ENCODE measurements at regions not wholly inside any gene's neighbourhood (a gene's known extent, or its start where the extent isn't known, plus 50 kb on each side); places are given as distances from the start of the nearest gene placed in this dataset.

DNA sequence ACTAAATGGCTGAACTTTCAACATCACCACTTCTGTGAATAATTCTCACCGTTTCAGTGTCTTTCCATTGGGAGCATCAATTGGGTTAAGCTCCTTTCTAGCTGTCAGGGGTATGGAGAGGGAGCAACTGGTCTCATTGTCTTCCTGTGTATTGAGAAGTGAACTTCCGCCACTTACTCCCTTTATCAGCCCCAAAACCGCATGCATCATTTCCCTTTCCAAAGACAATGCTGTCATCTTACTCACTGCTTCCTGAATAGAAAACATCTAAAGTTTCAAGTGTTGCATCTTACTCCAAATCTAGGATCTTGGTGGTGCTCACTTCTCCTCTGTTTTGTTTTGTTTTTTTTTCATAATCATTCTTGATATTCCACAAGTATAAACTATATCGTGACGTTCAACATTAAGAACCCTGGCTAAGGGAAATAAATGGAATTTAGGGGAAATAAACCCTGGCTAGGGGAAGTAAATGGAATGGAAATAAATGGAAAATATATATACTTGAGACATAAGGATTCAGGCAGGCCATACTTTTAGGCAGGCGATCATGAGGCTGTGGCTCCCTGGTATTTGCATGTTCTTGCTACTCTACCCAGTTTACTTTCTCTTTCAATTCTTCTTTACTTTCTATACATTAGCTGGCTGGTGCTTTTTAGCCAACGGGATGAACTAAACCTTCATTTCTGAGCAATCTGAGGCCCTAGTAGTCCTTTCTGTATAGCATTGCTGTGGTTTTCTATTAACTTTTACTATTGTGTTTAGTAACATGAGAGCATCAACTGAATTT is 371.9 kb downstream of the BMPER start:
- no peak for DNase-seq

DNA sequence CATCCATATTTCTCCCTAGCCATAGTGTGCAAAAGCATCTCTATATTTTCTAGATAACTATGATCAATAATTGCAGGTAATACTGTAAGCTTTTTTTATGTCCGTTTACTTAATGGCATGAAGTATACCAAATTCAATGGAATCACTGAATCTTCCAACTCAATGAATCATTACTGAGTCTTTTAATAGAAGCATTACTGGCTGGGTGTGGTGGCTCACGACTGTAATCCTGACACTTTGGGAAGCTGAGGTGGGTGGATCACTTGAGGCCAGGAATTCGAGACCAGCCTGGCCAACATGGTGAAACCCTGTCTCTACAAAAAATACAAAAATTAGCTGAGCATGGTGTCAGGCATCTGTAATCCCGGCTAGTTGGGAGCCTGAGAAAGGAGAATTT is 372.5 kb downstream of the BMPER start:
- no peak for DNase-seq

DNA sequence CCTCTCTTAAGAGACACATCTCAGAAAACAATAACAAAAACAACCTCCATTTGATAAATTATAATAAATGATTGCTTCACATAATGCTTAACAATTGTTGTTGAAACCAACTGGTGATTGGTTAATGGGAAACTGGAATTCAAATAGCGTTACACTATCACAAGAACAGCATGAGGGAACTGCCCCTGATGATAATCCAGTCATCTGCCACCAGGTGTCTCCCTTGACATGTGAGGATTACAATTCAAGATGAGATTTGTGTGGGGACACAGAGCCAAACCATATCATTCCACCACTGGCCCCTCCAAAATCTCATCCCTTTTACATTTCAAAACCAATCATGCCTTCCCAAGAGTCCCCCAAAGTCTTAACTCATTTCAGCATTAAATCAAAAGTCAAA is 375.9 kb downstream of the BMPER start:
- no peak for DNase-seq

DNA sequence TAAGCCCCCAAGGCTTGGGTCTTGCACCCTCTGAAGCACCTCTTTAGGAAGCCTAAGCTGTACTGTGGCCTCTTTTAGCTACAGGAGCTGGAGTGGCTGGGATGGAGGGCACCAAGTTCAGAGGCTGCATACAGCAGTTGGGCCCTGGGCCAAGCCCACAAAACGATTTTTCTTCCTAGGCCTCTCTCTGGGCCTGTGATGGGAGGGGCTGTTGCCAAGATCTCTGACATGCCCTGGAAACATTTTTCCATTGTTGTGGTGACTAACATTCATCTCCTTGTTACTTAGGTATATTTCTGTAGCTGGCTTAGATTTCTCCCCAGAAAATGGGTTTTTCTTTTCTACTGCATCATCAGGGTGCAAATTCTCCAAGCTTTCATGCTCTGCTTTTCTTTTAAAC is 375.7 kb upstream of the NPSR1 start:
- DNase-seq, result no peak

DNA sequence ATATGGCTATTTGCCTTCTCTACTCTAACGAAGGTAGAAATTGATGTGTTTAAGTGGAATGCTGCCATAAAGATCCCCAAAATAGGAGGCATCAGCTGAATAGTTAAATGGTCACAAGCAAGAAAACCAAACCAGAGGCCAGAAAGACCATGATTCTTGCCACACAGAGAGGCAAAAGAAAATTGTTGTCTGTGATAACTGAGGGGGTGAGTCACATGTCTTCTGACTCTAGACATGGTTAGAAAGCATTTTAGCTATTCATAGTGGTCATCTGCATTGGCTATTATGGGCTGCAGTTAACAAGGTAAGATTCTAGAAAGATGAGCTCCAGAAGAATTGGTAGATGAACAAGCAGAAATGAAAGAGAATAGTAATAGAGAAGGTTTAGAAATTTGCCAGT is 361.4 kb upstream of the NPSR1 start:
- DNase-seq, result no peak

DNA sequence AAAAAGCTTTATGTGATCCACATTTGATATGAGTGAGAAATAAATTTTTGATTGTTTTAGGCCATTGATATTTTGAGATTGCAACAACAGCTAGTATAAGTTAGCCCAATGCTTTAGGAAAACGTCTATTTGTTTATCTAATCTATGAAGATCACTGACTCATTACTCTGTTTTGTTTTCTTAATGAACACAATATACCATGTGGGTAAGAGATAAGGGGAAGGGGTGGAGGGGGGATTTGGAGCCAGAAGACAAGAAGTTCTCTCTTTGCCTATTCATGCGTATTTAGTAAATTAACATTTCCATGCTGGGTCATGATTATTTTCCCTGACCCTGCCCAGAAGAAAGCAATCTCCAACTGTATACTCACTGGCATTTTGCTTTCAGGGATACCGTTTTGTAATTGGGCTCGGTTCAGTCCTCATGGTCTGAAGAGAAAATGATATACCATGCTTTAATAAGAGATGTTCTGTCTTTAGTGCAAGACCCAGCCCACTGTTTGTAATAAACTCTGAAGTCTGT is 359.5 kb upstream of the NPSR1 start:
- DNase-seq, result no peak

DNA sequence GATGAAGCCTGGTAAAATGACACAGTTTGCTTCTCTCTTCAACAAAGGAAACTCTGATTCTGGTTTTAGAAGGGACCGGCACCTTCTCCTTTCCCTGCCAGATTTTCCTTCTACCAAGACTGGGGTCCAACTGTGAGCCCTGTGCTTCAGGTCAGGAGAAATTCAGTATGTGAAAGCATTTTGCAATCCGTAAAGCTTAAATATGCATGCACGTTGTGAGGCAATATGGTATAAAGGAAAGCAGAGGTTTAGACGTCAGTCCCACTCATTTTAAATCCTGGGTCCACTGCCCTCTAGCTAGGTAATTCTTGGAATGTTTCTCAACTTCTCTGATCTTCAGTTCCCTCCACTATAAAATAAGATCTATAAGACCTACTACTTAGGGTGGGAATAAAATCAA is 359.0 kb upstream of the NPSR1 start:
- DNase-seq, result no peak

DNA sequence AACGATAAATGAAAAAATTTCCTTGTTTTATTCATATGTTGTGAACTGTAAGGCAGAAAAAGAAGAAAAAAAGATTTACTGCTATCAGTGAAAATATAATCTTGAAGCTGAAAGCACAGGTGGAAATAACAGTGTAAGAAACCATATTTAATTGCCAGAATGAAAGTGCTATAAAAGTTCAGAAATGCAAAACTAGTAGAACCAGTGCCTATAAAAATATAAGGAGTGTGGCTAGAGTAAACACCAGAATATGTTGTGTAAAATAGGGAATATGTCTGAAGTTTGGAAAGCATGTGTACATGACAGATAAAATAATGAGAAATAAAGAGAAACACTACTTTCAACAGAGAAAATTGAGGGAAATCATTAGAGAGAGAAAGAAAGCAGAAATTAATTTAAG is 350.5 kb upstream of the NPSR1 start:
- DNase-seq, result no peak

DNA sequence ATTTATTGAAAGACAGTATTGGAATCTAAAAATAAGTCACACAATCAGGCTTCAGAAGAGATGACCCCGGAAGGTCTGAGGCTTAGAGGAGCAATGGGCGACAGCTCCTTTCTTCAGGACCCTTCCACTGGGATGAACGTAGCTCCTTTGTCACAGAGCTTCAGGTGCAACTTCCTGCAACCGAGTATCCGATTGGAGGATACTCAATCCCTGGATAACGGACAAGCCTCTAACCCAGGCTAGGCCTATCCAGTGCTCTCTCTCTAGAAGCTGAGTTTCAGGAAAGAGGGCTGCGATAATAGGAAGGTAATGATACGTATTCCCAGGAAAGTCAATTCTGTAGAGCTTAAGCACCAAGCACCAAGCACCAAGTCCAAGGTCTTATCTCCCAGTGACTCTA is 349.4 kb upstream of the NPSR1 start:
- no peak for DNase-seq

DNA sequence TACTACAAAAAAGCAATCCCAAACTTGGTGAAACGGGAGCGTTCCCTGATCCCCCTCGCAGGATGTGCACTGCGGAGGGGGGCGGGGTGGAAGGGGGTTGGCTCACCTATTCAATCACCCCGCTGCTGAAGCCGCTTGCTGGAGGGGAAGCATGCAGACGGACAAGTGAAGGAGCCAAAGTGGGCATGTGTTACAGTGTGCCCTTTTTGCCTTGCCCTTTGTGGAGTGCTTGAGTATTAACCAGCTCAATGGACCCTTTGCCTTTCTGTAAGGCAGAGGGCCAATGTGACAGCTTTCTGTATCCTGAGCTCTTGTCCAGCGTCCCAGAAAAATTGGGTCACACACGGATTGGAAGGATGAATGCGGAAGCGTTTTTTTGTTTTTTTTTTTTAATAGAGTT is 348.9 kb upstream of the NPSR1 start:
- no peak for DNase-seq

DNA sequence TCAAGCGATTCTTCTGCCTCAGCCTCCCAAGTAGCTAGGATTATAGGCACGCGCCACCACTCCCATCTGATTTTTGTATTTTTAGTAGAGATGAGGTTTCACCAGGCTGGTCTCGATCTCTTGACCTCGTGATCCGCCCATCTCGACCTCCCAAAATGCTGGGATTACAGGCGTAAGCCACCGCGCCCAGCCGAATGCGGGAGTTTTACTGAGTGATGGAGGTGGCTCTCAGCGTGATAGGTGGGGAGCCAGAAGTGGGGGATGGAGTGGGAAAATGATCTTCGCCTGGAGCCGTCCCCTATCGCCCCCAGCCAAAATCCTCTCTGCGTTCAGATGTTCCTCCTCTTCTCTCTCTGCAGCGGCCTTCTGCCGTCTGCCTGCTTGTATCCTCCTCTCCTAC is 348.4 kb upstream of the NPSR1 start:
- DNase-seq, result no peak

DNA sequence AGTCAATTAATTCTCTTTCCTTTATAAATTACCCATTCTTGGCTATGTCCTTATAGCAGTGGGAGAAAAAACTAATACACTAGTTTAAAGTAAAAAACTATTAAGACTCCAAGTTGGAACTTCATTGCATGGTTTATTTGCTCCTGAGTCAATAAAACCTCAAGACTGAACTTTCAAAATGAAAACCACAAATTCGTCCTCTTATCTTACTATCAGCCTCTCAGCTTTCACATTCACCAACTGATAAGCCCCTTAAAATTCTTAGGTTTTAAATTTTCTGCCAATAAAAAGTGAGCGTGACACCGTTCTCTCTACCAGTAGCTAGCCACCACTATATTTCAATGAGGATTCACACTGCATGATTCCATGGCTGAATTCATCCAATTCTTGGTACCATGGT is 346.4 kb upstream of the NPSR1 start:
- DNase-seq, result no peak

DNA sequence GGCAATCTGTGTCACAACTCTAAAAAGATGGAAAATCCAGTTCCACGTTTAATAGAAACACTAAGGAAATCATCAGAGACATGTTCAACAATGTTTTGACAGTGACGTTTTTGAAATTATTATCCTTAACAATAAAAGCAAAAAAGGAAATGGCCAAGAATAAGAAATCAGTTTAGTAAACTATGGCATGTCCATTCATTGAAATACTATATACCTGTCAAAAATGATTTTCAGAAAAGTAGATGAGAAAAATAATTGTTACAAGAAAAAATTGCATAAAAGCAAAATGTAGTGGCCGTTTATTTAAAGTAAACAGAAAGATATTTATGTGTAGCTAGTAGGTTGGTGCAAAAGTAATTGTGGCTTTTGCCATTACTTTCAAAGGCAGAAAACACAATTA is 345.4 kb upstream of the NPSR1 start:
- DNase-seq, result no peak

DNA sequence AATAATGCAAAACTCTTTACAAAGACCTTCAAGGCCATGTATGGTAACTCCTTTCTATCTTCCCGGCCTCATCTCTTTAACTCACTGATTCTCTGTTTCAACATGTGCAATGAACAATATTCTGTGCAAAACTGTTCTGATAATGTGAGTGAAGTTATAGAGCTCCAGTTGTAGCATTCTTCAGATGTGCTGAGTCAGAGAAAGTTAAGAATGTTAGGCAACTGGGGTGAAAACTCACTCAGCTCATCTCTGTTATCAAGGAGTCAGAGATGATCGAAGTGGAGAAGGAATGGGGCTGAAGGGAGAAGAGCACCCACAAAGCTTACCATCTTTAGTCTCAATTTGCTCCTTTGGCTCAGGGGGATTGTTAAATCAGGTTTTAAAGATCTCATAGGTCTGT is 344.7 kb upstream of the NPSR1 start:
- no peak for DNase-seq

DNA sequence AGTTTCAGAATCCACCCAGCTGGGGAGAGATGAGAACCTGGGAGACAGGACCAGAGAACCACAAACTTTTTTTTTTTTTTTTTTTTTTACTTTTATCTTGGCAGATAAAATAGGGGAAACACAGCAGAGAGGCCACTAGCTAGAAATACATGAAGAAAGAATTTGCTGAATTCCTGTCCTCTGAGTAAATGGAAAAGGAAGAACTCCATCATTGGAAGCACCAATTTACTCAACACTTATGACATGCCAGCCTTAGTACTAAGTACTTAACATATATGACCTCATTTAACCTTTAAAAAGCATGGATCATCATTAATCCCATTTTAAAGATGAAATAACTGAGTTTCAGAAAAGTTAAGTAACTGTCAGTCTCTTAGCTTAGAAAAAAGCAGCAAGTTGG is 343.0 kb upstream of the NPSR1 start:
- DNase-seq, result no peak

DNA sequence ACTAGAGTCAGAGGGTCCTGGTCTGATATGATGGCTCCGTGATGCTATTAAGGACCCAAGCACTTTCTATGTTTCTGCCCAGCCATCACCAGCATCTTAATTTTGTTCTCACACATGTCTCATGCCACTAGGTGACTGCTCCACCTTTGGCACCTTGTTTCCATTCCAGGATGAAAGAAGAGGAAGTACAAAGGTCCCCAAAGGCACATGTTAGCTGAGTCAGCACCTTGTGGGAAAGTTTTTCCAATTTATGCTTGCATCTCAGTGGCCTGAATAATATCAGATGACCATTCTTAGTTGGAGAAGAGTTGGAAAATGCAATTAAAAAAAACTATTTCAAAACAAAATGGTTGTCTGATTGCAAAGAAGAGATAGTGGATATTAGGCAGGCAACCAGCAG is 341.0 kb upstream of the NPSR1 start:
- DNase-seq, result no peak

DNA sequence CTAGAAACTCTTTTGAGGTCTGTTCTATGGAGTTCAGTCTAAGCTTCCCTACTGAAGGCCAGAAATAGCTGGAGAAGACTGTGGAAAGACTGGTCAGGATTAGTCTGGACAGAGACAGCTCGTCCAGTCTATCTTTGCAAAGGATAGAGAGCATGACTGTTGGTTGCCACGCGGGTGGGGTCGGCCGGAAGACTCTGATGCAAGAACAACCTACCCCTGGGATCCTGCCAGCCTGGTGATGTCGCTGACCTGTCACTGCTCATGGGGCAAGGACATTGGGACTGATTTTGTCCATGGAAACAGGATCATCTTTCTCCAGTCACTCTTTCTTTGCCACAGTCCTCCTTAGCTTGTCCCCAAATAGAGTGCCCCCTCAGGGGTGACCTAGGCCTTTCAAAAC is 337.6 kb upstream of the NPSR1 start:
- no peak for DNase-seq

DNA sequence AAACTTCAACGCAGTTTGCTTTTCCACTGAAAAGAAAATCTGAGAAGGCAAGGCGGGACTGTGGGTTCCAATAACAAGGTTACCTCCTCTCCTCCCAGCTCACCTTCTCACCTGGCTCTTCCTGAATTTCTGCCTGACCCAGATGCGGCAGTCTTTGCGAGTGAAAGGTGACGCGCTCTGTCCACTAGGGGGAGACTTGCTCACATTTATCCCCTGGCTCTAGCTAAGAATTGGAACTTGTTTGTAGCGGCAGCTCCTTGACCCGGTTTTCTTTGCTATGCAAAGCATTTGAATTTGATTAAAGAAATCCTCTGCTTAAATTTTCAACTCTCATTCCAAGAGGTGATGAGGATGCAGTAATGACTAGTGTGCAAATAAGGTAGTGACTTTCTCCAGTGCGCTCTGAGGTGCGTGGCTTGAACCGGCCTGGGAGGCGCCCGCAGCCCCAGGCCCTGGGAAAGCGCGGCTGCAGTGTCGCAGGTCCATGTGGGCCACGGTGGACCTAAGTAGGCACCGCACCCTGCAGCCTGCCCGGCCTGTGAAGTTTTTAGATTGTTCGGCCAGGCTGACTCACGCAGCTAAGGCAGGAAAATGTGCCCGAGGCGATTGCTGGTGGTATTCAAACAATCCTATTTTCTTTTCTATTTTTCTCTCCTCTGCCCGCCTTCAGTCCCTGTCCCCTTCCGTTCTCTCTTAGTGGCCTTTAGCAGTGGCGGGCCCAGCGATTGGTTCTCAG is 336.9 kb upstream of the NPSR1 start:
- DNase-seq, result peak; percentile 64

DNA sequence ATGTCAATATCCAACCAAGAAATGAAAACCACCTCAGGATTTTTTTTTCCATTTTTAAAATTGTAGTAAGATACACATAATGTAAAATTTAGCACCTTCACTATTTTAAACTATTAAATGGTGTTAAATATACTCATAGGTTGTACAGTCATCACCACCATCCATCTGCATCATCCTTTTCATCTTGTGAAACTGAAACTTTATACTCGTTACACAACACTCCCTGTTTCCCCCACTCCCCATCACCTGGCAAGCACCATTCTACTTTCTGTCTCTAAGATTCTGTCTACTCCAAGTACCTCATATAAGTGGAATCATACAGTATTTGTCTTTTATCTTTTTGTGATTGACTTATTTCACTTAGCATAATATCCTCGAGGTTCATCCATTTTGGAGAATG is 335.2 kb upstream of the NPSR1 start:
- no peak for DNase-seq

DNA sequence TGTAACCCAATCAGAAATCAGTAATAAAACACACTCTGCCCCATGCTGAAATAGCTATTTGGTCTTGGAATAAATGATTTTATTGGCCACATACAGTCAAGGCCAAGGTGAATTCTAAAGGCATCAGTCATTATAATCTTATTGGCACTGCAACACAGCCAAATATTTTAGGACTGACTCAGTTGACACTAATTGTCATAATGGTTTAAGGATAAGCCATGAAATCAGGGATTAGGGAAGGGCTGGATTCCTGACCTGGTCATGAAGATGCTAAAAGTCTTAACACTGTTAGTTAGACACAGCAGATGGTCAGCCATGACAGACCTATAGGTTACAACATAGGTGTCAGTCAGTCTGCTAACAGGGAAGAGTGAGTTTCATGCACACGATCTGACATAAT is 330.3 kb upstream of the NPSR1 start:
- DNase-seq, result no peak

DNA sequence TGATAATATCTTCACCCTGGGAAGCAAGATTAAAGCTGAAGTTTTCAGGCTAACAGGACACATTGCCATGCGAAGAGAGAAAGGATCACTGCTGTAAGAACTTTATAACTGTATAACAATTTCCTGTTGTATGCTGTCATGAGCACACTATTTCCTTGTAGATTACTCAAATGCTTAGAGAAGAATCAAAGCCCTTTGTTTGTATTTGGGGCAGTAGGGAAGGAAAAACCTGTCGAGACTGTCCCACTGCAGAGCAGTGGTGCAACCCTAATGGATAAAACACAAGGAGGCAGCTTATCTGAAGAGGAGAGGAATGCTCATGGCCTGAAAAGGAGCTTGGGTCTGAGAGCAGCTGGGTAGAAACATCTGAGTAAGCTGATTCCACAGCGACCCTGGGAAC is 327.7 kb upstream of the NPSR1 start:
- DNase-seq, result no peak

DNA sequence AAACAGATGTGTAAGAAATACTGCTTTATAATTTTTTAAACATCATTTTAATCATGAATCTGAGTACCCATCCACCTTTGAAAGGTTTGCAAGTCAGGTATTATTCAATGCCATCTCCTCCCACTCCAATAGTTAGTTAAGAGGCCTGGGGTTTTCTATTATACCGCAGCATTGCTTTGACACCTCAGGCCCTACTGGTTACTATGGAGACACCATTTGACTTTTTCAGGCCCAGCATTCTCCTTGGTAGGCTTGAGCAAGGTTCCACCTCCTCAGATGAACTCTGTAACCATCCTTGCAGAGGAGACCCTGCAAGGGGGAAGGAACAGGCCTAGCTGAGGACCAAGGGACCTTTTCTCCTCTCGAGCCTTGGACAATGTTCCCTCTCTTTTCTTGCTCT is 326.9 kb upstream of the NPSR1 start:
- no peak for DNase-seq

DNA sequence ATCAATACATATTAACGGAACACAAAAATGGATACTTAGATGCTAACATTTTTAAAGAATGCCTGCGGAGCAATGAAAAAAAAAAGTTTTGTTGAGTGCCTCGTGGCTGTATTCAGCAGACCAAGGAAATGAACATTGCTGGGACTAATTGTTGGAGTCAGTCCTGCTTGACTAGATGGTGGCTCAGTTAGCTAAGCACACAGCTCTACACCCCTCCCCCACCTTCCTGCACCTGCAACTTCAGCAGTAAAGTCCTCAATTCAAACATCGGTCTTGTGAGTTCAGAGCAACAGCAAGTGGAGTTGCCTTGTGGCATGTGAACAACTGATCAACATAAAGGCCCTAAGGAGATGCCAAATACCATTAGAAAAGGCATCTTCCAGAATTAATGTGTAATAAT is 326.0 kb upstream of the NPSR1 start:
- no peak for DNase-seq

DNA sequence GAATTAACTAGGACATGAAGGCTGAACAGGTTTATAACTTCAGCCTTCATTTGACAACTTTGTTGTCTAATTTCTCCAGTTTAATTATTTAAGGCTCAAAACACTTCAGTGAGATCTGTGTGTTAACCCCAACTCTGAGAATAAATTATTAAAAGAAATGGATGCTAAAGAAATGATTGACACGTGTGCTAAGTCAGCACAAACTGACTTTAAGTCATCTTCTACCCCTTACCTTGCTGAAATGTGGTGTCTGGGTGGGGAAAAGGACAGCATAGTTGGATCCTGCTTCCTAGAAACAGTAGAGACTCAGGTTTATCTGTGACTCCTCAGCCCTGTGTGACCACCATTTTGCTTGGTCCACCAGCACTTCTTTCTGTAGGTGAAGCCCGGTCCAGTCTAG is 324.8 kb upstream of the NPSR1 start:
- no peak for DNase-seq

DNA sequence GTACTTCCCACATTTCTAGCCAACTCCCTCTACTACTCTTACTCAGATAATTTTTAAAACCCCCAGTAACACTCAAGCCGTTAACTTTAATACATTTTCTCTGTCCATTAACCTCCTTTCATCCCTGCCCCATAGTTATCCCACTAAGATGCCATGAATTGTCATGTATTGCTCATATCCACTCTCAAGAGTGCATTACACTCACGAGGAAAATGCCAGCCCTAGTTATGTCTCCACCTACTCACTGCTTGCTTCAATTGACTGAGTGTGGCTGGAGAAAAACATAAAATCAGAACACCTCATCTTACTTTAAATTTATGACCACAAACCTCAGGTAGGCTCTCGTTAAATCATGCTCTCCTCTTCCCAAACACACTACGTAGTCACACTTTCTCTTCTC is 324.1 kb upstream of the NPSR1 start:
- DNase-seq, result no peak
